GM18870 (cell line): ENCODE measurements at regions not wholly inside any gene's neighbourhood (a gene's known extent, or its start where the extent isn't known, plus 50 kb on each side); places are given as distances from the start of the nearest gene placed in this dataset.

Experiments
- ATAC-seq: cut with Tn5 transposase; IDR thresholded peaks from one replicate; pipeline ENCODE4 v1.9.1; 2021; ENCODE audit warnings: moderate library complexity; ENCODE audit not compliant: unreplicated experiment

DNA sequence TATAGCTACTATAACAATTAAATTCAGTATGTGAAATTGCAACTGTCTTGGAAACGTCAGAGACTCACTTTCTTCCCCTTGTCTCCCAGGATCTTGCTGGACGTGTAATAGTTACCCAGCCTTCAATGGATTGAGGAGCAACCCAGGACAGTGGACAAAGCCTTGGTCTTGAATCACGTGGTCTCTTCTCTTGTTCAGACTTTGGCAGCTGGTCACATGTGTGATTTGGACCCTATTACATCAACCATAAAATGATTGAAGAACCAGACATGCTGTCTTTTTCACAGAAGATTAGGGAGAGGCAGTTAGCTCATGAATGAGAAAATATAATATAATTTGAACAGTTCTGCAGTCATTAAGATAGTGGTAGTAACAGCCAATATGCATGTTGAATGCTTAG lies 1085.5 kb upstream of the RBFOX1 start:
- no peak for ATAC-seq

DNA sequence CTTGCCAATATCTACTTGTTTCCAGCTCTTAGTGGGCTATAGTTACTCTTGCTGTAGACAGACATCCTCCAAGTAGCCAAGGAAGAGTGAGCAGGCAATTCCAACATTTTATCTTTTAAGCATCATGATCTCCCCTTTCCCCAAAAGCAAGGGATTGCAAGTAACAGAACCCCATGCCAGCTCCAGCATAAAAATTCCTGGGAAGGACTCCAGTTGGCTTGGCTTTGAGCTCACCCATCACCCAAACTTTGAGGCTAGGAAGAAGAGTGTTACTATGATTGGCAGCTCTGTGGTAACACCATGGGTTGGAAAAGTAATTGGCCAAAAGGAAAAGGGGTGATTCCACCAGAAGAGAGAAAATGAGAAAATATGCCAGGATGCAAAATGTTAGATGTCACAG lies 1086.4 kb upstream of the RBFOX1 start:
- ATAC-seq = no peak

DNA sequence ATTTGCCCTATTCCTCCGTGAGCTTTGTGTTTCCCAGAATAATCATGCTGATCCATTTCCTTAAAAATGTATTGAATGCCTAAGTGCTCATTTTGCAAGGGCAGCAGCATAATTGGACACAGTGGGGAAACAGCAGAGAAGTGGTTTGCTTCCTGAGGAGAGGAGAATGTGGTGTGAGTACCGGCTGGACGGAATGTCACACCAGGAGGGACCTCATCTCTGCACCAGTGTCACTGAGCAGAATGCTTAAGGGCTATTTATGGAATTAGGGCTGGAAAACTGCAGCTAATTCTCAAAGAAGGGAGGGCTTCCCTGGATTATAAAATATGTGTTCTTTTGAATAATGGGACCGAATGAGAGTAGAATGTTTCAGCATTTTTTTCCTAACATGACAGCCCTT lies 1100.6 kb upstream of the RBFOX1 start:
- no peak for ATAC-seq

DNA sequence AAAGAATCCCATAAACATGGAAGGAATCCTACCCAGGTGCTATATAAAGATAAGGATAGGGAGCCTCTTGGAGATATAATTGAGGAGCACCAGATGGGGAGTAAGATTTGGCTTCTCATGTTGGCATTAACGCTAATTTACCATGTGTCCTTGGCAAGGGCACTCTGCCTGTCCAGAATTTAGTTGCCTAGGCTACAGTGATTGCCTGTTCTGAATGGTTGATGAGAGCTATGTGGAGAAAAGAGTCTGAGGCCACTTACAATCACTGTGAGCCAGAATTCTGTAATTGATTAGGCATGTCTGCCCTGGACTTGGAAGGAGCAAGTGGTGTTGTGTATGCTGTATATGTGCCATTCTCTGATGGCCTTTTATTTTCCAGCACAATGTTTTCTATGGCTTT lies 1101.2 kb upstream of the RBFOX1 start:
- ATAC-seq = no peak

DNA sequence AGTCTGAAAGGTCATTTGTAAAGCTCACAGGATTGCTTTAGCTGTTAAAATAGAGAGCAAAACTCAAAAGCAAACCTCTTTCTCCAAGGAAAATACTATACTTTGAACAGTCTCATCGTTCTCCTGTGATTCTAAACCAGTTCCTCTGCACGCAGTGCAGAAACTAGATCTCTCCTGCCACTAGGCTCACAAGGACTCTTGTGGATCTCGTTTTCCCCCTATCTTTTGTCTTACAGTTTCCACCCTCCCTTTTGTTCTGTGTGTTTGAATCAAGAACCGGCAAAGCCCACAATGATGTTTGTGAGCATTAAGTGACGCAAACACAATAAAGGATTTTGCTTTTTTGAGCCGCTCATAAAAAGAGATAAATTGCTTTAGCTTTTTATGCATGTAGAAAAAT lies 1103.5 kb upstream of the RBFOX1 start:
- ATAC-seq = no peak

DNA sequence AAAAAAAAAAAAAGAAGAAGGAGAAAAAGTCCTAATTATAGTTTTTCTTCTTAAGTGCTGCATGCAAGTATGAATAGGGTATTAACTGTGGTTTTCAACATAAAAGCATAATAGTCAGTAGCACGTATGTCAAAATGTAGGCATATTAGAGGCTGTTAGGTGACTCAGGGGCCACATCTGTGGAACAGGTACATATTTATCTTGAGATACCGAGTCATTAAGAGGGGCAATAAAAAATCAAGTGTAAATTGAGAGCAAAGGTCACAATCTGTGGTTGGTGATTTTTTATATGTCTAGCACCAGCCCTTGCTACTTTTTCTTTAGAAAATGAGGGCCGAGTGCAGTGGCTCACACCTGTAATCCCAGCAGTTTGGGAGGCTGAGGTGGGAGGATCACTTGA lies 1113.8 kb upstream of the RBFOX1 start:
- ATAC-seq = no peak

DNA sequence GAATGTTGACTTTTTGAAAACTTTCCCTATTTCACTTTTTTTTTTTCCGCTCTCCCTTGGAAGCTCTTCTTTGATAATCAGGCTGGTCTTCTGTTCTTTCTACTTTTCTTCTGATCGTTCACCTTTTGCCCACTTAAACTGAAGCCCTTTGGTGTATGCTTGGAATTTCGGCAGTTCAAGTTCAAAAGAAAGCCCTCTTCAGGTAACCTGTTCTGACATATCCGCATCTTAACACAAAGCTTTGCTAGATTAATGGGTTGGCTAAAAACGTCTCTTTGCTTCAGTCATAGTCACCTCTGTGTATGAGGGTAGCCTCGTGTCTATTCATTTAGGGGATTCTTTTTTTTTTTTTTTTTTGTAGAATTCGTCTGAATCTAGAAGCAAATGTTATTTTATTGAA lies 1115.8 kb upstream of the RBFOX1 start:
- no peak for ATAC-seq

DNA sequence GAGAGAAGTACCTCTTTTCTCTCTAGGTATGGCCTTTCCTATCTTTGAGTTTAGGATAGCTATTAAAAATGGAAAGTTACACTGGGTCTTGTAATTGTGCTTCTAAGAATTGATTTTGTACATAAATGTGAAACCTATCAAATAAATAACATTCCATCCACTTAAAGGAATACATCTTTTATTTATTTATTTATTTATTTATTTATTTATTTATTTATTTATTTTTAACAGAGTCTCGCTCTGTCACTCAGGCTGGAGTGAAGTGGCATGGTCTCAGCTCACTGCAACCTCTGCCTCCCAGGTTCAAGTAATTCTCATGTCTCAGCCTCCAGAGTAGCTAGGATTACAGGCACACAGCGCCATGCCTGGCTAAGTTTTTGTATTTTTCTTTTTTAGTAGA lies 1114.0 kb upstream of the EEF2KMT start:
- no peak for ATAC-seq

DNA sequence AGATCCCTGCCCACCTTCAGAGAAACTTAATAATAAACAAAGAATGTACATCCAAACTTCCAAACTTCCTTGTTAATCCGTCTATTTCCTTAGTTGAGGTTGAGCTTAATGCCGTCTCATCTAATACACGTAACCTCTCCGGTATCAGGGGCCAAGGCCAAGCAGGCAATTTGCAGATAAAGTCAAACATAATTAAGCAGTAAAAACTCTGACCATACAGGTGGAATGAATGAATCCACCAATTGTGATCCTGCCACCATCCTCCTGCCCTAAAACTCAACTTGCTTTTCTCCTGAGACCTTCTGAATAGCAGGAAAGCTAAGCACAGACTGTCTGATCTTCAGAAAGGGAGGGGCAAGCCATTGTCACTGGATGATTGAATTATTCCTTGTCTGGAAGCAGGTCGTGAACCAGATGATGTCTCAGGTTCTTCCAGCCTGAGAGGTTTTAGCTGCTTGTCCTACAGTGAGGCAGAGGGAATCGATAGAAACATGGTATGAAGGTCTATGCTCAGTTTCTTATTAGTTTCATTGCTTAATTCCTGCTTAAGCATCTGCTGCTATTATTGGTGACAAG lies 1111.8 kb upstream of the EEF2KMT start:
- ATAC-seq = no peak

DNA sequence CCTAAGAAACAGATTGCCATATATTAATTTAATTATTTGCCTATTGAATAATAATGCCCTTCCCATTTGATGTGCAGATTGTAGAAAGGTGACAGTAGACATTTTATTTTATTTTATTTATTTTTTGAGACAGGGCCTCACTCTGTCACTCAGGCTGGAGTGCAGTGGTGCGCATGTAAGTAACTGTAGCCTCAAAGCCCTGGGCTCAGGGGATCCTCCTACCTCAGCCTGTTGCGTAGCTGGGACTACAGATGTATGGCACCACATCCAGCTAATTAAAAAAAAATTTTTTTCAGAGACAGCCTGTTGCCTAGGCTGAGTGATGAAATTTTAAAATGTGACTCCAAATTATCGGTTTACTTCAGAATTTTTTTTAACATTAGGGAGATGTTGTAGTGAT lies 1110.0 kb upstream of the EEF2KMT start:
- no peak for ATAC-seq

DNA sequence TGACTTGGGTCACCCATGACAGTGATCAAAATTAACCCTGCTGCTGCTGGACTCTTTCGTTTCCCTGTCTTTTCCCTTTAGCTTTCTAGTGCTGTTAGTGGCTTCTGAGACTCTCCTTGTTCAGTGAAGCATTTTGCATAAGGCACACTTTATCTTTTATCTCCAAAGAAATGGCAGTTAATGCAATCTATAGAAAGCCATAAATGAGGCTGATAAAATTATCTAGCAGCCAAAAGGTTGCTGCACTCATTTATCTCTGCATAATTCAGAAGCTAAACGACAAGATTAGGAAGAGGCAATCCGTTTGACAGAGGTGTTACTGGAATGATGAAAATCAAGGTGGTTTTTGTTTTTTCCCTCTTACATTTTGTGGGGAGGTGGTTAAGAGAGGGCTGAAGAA lies 1109.5 kb upstream of the EEF2KMT start:
- ATAC-seq = no peak

DNA sequence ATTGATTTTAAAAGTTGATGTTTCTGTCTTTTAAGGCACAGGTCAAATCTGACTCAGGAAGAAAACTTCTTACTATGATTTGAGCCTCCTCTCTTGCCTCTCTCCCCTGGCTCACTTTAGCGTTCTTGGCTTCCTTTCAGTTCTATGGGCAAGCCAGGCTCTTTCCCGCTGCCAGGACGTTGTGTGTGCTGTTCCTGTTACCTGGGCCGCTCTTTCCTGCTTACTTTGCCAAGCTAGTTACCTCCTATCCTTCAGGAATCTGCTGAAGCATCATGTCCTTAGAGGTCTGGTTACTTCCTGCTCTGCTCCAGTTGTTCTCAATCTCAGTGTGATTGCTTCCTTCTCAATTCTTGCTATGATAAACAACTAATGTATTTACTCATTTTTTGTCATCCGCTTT lies 1108.5 kb upstream of the EEF2KMT start:
- no peak for ATAC-seq

DNA sequence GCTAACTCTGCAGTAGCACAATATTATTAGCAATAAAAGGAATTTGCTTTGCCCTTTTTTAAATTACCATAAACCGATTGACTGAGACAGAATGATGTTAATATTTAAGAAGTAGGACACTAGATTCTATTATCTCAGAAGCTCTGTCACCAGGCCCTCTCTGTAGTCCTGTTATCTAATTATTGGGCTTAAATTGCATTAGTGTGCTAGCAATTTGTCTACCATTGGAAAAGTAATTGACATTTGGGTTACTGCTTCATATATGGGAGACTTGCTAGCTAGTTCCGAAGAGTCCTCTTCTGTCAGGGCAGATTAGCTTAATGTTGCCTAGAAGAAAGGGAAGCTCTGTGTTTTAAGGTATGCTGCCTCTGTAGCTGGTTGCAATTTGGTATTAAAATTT lies 1107.3 kb upstream of the EEF2KMT start:
- ATAC-seq = no peak

DNA sequence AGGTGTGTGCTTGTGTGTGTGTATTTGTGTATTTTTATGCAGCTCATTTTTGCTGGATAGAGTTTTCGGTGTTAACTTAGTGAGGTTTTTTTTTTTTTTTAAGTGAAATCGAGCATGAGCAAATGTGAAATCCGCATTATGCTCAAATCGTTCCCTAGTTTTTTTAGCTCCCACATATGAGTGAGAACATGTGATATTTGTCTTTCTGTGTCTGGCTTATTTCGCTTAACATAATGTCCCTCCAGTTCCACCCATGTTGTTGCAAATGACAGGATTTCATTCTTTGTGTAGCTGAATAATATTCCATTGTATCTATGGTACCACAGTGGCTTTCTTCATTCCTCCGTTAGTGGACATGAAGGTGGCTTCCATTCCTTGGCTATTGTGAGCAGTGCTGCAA lies 1103.3 kb upstream of the EEF2KMT start:
- ATAC-seq = no peak

DNA sequence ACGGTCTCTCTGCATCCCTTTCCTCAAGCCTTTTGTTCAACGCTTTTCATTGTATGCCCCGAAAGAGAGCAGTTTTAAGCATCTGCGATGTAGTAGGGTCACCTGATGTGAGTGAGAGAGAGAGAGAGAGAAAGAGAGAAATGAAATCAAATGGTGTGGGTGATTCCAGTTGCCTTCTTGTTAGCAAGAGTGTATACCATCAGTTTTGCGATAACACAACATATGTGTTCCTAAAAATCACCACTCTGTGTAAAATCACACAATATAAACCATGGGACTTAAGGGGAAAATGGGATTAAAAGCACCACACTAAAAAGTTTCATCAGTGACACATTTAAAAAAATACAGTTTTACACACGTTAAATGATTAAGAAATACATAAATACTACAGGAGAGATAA lies 1102.7 kb upstream of the EEF2KMT start:
- ATAC-seq = no peak

DNA sequence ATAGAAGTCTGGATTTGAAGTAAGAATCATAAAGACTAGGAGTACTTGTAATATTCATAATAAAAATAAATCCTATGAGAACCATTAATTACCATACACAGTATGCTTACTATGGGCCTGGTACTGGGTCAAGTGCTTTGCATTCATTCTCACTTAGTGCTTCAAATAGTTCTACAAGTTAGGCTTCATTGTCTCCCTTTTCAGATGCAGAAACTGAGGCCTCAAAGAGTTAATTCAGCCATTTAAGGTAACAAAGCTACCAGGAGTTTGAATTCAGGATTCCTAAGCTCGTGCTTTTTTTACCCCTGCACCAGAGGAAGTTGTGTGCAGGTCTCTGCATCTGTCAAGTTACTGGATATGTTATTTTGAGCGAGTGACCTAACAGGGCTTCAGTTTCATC lies 1098.4 kb upstream of the EEF2KMT start:
- no peak for ATAC-seq

DNA sequence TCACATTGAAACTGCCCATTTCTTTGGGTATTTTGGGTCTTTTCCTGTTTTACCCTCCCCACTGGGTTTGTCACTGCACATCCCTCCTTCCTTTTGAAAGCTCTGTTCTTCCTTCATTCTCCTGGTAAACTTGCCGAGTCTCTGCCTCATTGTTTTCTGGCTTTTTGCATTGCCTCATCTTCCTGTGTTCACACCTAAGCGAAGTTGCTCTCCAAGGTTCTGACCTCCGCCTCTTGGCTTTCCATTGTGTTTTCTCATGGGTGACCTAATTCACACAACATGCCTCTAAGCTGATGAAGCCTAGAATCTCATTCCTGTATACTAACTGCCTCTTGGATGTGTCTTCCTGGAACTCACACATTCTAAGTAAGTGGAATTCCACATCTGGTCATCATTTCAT lies 1096.1 kb upstream of the EEF2KMT start:
- ATAC-seq = no peak

DNA sequence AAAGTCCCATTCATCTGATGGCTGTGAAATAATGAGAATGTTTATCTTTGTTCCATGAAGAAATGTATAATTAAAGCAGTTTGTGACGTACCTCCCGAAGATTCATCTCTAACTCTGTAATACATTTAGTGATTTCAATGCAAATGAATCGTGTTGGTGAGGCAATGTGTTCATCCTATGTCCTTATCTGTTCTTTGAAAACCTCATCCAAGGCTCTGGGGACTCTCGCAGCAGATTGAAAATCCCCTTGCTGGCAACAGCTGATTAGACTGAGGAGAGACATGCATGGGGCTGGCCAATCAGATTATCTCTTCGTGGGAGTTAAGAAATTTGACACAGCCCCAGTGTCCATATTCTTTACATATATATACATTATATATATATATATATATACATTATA lies 1095.4 kb upstream of the EEF2KMT start:
- ATAC-seq = no peak

DNA sequence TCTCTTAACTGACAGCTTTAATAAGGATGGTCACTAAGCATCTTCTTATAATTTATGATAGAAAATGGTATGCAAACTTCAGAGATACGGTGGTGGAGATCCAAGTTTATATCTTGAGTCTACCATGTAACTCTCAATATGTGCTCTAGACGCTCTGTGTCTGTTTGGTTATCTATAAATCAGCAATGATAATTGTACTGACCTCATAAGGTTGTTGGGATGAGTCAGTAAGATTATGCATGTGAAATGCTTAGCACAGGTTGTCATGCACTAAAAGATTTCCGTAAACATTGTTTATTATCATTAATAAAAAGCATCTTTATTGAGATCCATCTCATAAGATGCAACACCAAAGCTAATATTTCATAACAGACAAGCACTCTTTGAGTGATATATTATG lies 1094.9 kb upstream of the EEF2KMT start:
- no peak for ATAC-seq

DNA sequence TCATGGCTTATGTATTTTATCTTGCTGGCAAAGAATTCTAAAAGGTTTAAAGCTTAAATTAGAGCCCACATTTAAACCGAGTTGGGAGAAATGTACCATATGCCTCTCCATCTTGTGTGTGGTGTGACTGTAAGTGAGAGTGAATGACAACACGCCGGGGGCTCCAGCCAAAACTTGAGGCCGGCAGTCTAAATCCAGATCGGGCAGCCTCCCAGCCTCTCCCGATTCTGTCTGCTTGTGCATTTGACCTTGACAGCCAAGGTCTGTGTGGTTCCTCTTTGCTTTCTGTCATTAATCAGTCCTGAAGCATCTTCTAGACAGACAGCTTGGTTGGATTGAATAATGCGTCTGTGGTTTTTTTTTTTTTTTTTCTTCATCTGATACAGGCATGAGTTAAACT lies 1093.2 kb upstream of the EEF2KMT start:
- no peak for ATAC-seq

DNA sequence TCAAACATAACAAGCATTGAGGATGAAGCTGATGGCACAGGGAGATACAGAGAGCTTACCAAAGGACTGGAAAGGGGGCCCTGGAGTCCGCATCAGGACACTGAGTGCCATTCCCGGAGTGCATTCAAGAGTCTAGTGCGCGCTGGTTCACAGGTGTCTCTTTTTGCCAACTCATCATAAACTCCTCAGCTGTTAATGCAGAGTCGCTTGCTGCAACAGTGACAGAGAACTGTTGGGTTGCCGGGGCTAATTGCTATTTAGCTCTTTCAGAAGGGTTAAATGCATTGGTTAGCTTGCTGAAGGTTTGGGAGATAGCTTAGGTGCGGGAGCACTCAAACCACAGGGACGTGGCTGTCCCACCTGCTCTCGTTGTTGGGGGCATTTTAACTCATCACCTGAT lies 1091.6 kb upstream of the EEF2KMT start:
- no peak for ATAC-seq

DNA sequence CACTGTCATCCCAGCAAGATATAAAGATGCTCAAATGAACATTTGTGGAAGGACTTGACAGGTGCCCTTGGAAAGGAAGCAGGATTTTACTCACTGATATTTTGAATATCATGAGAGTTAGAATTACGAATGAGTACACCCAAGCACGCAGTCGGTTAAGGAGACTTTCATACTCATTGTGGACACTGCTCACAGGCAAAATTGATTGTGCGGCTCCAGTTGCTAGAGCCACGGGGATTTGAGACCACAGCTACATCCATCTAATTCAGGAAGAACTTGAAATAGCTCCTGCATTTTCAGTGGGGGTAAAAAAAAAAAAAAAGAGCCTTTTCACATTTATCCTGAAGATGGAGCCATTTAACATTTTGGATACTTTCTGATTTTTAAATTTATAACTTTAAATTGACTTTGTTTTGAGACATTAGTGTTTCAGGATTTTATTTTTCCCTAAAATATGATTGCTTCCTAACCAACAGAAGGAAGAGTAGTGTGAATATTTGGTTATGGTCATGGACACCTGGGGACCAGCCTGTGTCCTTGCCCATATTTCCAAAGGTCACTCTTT lies 1080.1 kb upstream of the EEF2KMT start:
- no peak for ATAC-seq

DNA sequence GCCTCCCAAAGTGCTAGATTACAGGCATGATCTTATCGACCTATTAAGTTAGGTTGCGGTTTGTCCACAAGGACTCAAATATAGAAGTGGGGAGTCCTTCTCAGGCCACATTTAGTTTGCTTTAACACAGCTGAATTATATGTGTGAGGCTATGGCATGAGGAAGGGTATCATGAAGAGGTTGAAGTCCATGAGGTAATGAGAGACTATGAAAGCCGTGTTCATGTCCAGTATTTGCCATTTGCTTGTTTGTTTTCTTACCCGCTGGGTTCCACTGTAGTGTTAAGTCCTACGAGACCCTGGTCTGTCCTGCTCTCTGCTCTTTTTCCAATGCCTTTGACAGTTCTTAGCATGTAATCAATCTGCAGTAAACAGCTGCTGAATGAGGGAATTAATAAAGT lies 1072.4 kb upstream of the EEF2KMT start:
- no peak for ATAC-seq
